GM23338 (cell line): ENCODE measurements at regions not wholly inside any gene's neighbourhood (a gene's known extent, or its start where the extent isn't known, plus 50 kb on each side); places are given as distances from the start of the nearest gene placed in this dataset.

Experiments used
- ATAC-seq: fragments of 200-7000 bp; cut with Tn5 transposase; 3 replicates; pipeline ENCODE4 v1.9.1; 2020
- DNase-seq: peaks from one replicate; pipeline ENCODE4 v3.0.0-alpha.2; 2015; ENCODE audit warnings: low spot score
- H2AFZ ChIP-seq: fragments of 200-600 bp; sonication (generic); 2 replicates; pipeline ENCODE4 v1.8.0; 2016; ENCODE audit warnings: antibody characterized with exemption, mild to moderate bottlenecking, moderate library complexity
- H3F3A ChIP-seq: fragments of 200-600 bp; sonication (generic); replicated peaks from 2 replicates; pipeline ENCODE4 v1.8.0; 2017; ENCODE audit warnings: antibody characterized with exemption, mixed run types, low read depth
- H3K27ac ChIP-seq: fragments of 200-600 bp; sonication (generic); 2 replicates; pipeline ENCODE4 v1.6.1; 2016; ENCODE audit warnings: low read depth
- H3K27me3 ChIP-seq: fragments of 200-600 bp; sonication (generic); 2 replicates; pipeline ENCODE4 v1.8.0; 2016; ENCODE audit warnings: mild to moderate bottlenecking, mixed run types, moderate library complexity; ENCODE audit not compliant: insufficient read depth
- H3K36me3 ChIP-seq: fragments of 200-600 bp; sonication (generic); 2 replicates; pipeline ENCODE4 v1.8.0; 2016; ENCODE audit warnings: mild to moderate bottlenecking; ENCODE audit not compliant: insufficient read depth
- H3K4me1 ChIP-seq: fragments of 200-600 bp; sonication (generic); 2 replicates; pipeline ENCODE4 v1.8.0; 2016; ENCODE audit warnings: mild to moderate bottlenecking, moderate library complexity; ENCODE audit not compliant: insufficient read depth
- H3K4me2 ChIP-seq: fragments of 200-600 bp; sonication (generic); 2 replicates; pipeline ENCODE4 v1.7.1; 2017; ENCODE audit warnings: mixed run types
- H3K4me3 ChIP-seq: fragments of 200-600 bp; sonication (generic); 2 replicates; pipeline ENCODE4 v1.6.1; 2016; ENCODE audit warnings: mixed run types
- H3K79me2 ChIP-seq: fragments of 200-600 bp; sonication (generic); replicated peaks from 2 replicates; pipeline ENCODE4 v1.8.0; 2017; ENCODE audit warnings: mild to moderate bottlenecking; ENCODE audit not compliant: insufficient read depth
- H3K9me2 ChIP-seq: fragments of 200-600 bp; sonication (generic); 2 replicates; pipeline ENCODE4 v1.8.0; 2017; ENCODE audit not compliant: insufficient read depth
- H4K20me1 ChIP-seq: fragments of 200-600 bp; sonication (generic); replicated peaks from 2 replicates; pipeline ENCODE4 v1.8.0; 2017; ENCODE audit warnings: mild to moderate bottlenecking; ENCODE audit not compliant: insufficient read depth
- H3K27ac Mint-ChIP-seq: 2 replicates; pipeline ENCODE4 v1.8.0; 2020; ENCODE audit warnings: inconsistent platforms, mild to moderate bottlenecking, moderate library complexity, mixed read lengths
- H3K27me3 Mint-ChIP-seq: 3 replicates; pipeline ENCODE4 v1.8.0; 2022; ENCODE audit warnings: low read depth, mild to moderate bottlenecking, moderate library complexity, mixed read lengths, inconsistent platforms; ENCODE audit not compliant: insufficient read depth, poor library complexity
- H3K36me3 Mint-ChIP-seq: 3 replicates; pipeline ENCODE4 v1.8.0; 2021; ENCODE audit warnings: low read depth, mild to moderate bottlenecking, inconsistent platforms, moderate library complexity, mixed read lengths
- H3K4me1 Mint-ChIP-seq: 3 replicates; pipeline ENCODE4 v1.8.0; 2020; ENCODE audit warnings: mild to moderate bottlenecking, inconsistent platforms, mixed read lengths
- H3K4me3 Mint-ChIP-seq: 3 replicates; pipeline ENCODE4 v1.8.0; 2021; ENCODE audit warnings: moderate library complexity, mild to moderate bottlenecking, inconsistent platforms, mixed read lengths
- H3K9me3 Mint-ChIP-seq: 3 replicates; pipeline ENCODE4 v1.8.0; 2020; ENCODE audit warnings: moderate library complexity, mild to moderate bottlenecking, inconsistent platforms, mixed read lengths
- CREB1 ChIP-seq: fragments of 250-450 bp; sonication (Bioruptor Pico); IDR thresholded peaks from 2 replicates; pipeline ENCODE4 v1.5.0; 2020; ENCODE audit warnings: low read depth, mild to moderate bottlenecking, moderate library complexity
- EZH2 ChIP-seq: fragments of 200-600 bp; sonication (generic); IDR thresholded peaks from one replicate; pipeline ENCODE4 v1.8.0; 2017; ENCODE audit warnings: antibody characterized with exemption, mild to moderate bottlenecking, low read depth; ENCODE audit not compliant: unreplicated experiment
- EZH2phosphoT487 ChIP-seq: fragments of 200-600 bp; sonication (generic); IDR thresholded peaks from one replicate; pipeline ENCODE4 v1.8.1; 2018; ENCODE audit warnings: antibody characterized with exemption; ENCODE audit not compliant: unreplicated experiment
- JUNB ChIP-seq: IDR thresholded peaks from one replicate; pipeline ENCODE4 v1.6.1; 2016; ENCODE audit warnings: antibody characterized with exemption; ENCODE audit not compliant: unreplicated experiment
- ZNF114 ChIP-seq: fragments of 250-450 bp; sonication (Bioruptor Pico); IDR thresholded peaks from 2 replicates; pipeline ENCODE4 v1.5.0; 2020; ENCODE audit warnings: mild to moderate bottlenecking, moderate library complexity
- ZNF331 ChIP-seq: fragments of 250-450 bp; sonication (Bioruptor Pico); IDR thresholded peaks from 2 replicates; pipeline ENCODE4 v1.5.0; 2020; ENCODE audit warnings: low read depth, mild to moderate bottlenecking, moderate library complexity
- TF ChIP-seq, protein P1 (sequence below): IDR thresholded peaks from one replicate; pipeline ENCODE4 v1.6.1; 2018; ENCODE audit warnings: antibody characterized with exemption; ENCODE audit not compliant: unreplicated experiment
- TF ChIP-seq, protein P2 (sequence below): IDR thresholded peaks from 2 replicates; pipeline ENCODE4 v1.6.1; 2016; ENCODE audit warnings: antibody characterized with exemption
- TF ChIP-seq, protein P3 (sequence below): fragments of 250-450 bp; sonication (Bioruptor Pico); IDR thresholded peaks from 2 replicates; pipeline ENCODE4 v1.5.0; 2020; ENCODE audit warnings: mild to moderate bottlenecking, moderate library complexity

DNA sequence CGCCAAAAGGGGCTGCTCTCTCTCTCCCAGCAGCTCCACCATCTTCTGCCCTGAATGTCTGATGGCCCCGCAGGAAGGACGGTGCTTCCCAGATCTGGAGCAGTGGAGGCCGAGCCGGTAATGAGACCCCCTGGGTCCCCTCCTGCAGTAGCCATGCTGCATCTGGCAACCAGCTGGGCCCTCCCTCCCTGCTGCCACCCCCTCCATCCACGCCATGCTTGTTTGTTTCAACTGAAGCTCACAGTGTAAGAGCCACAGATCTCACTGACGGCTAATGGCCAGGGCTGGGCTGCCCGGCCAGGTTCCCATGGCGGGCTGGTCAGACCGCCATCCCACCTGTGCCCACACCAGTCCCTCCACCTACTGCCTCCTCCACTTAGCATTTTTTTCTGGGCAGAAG lies 260.8 kb downstream of the UACA start:
- TF ChIP-seq, protein P1, sequence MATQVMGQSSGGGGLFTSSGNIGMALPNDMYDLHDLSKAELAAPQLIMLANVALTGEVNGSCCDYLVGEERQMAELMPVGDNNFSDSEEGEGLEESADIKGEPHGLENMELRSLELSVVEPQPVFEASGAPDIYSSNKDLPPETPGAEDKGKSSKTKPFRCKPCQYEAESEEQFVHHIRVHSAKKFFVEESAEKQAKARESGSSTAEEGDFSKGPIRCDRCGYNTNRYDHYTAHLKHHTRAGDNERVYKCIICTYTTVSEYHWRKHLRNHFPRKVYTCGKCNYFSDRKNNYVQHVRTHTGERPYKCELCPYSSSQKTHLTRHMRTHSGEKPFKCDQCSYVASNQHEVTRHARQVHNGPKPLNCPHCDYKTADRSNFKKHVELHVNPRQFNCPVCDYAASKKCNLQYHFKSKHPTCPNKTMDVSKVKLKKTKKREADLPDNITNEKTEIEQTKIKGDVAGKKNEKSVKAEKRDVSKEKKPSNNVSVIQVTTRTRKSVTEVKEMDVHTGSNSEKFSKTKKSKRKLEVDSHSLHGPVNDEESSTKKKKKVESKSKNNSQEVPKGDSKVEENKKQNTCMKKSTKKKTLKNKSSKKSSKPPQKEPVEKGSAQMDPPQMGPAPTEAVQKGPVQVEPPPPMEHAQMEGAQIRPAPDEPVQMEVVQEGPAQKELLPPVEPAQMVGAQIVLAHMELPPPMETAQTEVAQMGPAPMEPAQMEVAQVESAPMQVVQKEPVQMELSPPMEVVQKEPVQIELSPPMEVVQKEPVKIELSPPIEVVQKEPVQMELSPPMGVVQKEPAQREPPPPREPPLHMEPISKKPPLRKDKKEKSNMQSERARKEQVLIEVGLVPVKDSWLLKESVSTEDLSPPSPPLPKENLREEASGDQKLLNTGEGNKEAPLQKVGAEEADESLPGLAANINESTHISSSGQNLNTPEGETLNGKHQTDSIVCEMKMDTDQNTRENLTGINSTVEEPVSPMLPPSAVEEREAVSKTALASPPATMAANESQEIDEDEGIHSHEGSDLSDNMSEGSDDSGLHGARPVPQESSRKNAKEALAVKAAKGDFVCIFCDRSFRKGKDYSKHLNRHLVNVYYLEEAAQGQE, result no peak
- TF ChIP-seq JUNB, result no peak
- TF ChIP-seq EZH2, result no peak
- TF ChIP-seq EZH2phosphoT487, result no peak
- TF ChIP-seq CREB1 (CRISPR knock-in tag), result no peak
- no peak for TF ChIP-seq ZNF114 (CRISPR knock-in tag)
- TF ChIP-seq, protein P2, sequence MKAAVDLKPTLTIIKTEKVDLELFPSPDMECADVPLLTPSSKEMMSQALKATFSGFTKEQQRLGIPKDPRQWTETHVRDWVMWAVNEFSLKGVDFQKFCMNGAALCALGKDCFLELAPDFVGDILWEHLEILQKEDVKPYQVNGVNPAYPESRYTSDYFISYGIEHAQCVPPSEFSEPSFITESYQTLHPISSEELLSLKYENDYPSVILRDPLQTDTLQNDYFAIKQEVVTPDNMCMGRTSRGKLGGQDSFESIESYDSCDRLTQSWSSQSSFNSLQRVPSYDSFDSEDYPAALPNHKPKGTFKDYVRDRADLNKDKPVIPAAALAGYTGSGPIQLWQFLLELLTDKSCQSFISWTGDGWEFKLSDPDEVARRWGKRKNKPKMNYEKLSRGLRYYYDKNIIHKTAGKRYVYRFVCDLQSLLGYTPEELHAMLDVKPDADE, result no peak
- TF ChIP-seq ZNF331, result no peak
- TF ChIP-seq, protein P3, sequence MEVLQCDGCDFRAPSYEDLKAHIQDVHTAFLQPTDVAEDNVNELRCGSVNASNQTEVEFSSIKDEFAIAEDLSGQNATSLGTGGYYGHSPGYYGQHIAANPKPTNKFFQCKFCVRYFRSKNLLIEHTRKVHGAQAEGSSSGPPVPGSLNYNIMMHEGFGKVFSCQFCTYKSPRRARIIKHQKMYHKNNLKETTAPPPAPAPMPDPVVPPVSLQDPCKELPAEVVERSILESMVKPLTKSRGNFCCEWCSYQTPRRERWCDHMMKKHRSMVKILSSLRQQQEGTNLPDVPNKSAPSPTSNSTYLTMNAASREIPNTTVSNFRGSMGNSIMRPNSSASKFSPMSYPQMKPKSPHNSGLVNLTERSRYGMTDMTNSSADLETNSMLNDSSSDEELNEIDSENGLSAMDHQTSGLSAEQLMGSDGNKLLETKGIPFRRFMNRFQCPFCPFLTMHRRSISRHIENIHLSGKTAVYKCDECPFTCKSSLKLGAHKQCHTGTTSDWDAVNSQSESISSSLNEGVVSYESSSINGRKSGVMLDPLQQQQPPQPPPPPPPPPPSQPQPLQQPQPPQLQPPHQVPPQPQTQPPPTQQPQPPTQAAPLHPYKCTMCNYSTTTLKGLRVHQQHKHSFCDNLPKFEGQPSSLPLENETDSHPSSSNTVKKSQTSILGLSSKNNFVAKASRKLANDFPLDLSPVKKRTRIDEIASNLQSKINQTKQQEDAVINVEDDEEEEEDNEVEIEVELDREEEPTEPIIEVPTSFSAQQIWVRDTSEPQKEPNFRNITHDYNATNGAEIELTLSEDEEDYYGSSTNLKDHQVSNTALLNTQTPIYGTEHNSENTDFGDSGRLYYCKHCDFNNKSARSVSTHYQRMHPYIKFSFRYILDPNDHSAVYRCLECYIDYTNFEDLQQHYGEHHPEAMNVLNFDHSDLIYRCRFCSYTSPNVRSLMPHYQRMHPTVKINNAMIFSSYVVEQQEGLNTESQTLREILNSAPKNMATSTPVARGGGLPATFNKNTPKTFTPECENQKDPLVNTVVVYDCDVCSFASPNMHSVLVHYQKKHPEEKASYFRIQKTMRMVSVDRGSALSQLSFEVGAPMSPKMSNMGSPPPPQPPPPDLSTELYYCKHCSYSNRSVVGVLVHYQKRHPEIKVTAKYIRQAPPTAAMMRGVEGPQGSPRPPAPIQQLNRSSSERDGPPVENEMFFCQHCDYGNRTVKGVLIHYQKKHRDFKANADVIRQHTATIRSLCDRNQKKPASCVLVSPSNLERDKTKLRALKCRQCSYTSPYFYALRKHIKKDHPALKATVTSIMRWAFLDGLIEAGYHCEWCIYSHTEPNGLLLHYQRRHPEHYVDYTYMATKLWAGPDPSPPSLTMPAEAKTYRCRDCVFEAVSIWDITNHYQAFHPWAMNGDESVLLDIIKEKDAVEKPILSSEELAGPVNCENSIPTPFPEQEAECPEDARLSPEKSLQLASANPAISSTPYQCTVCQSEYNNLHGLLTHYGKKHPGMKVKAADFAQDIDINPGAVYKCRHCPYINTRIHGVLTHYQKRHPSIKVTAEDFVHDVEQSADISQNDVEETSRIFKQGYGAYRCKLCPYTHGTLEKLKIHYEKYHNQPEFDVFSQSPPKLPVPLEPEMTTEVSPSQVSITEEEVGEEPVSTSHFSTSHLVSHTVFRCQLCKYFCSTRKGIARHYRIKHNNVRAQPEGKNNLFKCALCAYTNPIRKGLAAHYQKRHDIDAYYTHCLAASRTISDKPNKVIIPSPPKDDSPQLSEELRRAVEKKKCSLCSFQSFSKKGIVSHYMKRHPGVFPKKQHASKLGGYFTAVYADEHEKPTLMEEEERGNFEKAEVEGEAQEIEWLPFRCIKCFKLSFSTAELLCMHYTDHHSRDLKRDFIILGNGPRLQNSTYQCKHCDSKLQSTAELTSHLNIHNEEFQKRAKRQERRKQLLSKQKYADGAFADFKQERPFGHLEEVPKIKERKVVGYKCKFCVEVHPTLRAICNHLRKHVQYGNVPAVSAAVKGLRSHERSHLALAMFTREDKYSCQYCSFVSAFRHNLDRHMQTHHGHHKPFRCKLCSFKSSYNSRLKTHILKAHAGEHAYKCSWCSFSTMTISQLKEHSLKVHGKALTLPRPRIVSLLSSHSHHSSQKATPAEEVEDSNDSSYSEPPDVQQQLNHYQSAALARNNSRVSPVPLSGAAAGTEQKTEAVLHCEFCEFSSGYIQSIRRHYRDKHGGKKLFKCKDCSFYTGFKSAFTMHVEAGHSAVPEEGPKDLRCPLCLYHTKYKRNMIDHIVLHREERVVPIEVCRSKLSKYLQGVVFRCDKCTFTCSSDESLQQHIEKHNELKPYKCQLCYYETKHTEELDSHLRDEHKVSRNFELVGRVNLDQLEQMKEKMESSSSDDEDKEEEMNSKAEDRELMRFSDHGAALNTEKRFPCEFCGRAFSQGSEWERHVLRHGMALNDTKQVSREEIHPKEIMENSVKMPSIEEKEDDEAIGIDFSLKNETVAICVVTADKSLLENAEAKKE (CRISPR knock-in tag), result no peak
- DNase-seq, result no peak
- ATAC-seq, result no peak
- H3K36me3 Mint-ChIP-seq, result no peaks in the 10 kb centered on the region; the same call in 2 of the 3 replicates
- H3K4me2 ChIP-seq, result no peak overlapping the region
- H3K27me3 ChIP-seq, result no peaks in the 10 kb centered on the region
- H3K27ac Mint-ChIP-seq, result no peak overlapping the region
- no peaks in the 10 kb centered on the region for H3K79me2 ChIP-seq
- no peak overlapping the region for H3K27ac ChIP-seq
- H3K36me3 ChIP-seq, result no peaks in the 10 kb centered on the region
- H4K20me1 ChIP-seq, result no peaks in the 10 kb centered on the region
- no peaks in the 10 kb centered on the region for H3K9me2 ChIP-seq
- H3K27me3 Mint-ChIP-seq, result peaks cover 11% of the 10 kb centered on the region
- H3K4me1 Mint-ChIP-seq, result peaks cover 30% of the 10 kb centered on the region
- H3K9me3 Mint-ChIP-seq, result peaks cover 3% of the 10 kb centered on the region; the same call in 1 of the 3 replicates
- H3F3A ChIP-seq, result no peaks in the 10 kb centered on the region
- H2AFZ ChIP-seq, result no peak overlapping the region
- H3K4me1 ChIP-seq, result peaks cover 13% of the 10 kb centered on the region; the same call in 1 of the 2 replicates
- no peak overlapping the region for H3K4me3 Mint-ChIP-seq
- H3K4me3 ChIP-seq, result no peak overlapping the region
